ENCODE measurements at regions not wholly inside any gene's neighbourhood (a gene's known extent, or its start where the extent isn't known, plus 50 kb on each side); places are given as distances from the start of the nearest gene placed in this dataset.

DNA sequence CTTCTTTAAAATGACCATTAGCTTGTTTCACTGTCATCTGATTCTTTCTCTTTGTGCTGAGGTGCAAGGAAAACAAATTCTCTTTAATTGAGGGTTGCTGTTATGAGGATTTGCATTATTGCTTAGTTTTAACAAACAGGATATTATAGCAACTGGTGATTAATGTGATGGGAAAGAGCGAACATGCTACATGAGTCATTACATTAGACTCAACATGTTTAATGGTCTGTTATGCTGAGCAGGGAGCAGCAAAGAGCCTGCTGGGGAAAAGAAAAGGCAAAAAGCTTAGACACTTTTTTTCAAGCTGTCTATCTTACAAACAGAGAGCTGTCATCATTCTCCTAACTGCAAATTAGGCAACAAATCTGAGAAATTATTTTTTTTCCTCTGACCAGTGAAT lies 230.5 kb upstream of the LCORL start:
- no peaks in the 10 kb centered on the region for H3F3A ChIP-seq (ENCODE audit: insufficient read depth)
- no peak overlapping the region for H3K4me3 ChIP-seq (ENCODE audit: insufficient read depth, low read length, poor library complexity, severe bottlenecking)
- H3K9me3 ChIP-seq (ENCODE audit: insufficient read depth, low read length), result no peaks in the 10 kb centered on the region
- H3K79me2 ChIP-seq (ENCODE audit: insufficient read depth, low read length), result no peaks in the 10 kb centered on the region
- no peak overlapping the region for H3K4me2 ChIP-seq (ENCODE audit: low read depth, low read length, poor library complexity, severe bottlenecking)
- H3K27ac ChIP-seq (ENCODE audit: low read depth, low read length), result no peak overlapping the region
- TF ChIP-seq, protein P1, sequence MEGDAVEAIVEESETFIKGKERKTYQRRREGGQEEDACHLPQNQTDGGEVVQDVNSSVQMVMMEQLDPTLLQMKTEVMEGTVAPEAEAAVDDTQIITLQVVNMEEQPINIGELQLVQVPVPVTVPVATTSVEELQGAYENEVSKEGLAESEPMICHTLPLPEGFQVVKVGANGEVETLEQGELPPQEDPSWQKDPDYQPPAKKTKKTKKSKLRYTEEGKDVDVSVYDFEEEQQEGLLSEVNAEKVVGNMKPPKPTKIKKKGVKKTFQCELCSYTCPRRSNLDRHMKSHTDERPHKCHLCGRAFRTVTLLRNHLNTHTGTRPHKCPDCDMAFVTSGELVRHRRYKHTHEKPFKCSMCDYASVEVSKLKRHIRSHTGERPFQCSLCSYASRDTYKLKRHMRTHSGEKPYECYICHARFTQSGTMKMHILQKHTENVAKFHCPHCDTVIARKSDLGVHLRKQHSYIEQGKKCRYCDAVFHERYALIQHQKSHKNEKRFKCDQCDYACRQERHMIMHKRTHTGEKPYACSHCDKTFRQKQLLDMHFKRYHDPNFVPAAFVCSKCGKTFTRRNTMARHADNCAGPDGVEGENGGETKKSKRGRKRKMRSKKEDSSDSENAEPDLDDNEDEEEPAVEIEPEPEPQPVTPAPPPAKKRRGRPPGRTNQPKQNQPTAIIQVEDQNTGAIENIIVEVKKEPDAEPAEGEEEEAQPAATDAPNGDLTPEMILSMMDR (IDR thresholded peaks at IDR 0.05; ENCODE audit: insufficient read depth, low read length, poor library complexity, severe bottlenecking), result no peak
- TF ChIP-seq EZH2phosphoT487 (conservative IDR thresholded peaks at IDR 0.05; ENCODE audit: low read length), result no peak
- no peaks in the 10 kb centered on the region for H4K20me1 ChIP-seq (ENCODE audit: low read depth, low read length)
- no peak overlapping the region for H2AFZ ChIP-seq (ENCODE audit: low read depth, low read length, severe bottlenecking)
- H3K27me3 ChIP-seq (ENCODE audit: low read length), result no peaks in the 10 kb centered on the region
- no peak overlapping the region for H3K9ac ChIP-seq (ENCODE audit: low read length)
- no peaks in the 10 kb centered on the region for H3K36me3 ChIP-seq (ENCODE audit: low read length)
- H3K9me2 ChIP-seq (replicated peaks; ENCODE audit: insufficient read depth, low read length), result no peaks in the 10 kb centered on the region

DNA sequence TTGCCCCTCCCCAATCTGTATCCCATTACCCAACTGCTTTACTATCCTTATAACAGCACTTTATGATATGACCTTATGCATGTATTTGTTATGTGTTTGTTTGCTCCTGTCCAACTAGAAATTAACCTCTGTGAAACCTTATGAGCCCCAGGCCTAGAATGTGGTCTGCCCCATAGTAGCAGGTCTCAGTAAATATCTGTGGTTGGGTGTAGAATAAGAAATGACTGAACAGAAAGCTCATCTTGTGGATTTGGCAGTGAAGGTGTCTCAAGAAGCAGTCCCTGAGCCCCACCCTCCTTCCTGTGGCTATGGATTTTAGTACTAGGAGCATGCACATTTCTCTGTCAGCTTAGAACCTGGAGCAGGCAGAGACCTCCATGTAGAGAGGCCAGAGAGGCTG lies 229.0 kb upstream of the LCORL start:
- no peaks in the 10 kb centered on the region for H3F3A ChIP-seq (ENCODE audit: insufficient read depth)
- no peak overlapping the region for H3K4me3 ChIP-seq (ENCODE audit: insufficient read depth, low read length, poor library complexity, severe bottlenecking)
- no peaks in the 10 kb centered on the region for H4K20me1 ChIP-seq (ENCODE audit: low read depth, low read length)
- H3K4me2 ChIP-seq (ENCODE audit: low read depth, low read length, poor library complexity, severe bottlenecking), result no peak overlapping the region
- H3K27ac ChIP-seq (ENCODE audit: low read depth, low read length), result no peak overlapping the region
- H3K27me3 ChIP-seq (ENCODE audit: low read length), result no peaks in the 10 kb centered on the region
- no peak overlapping the region for H3K9ac ChIP-seq (ENCODE audit: low read length)
- no peak overlapping the region for H2AFZ ChIP-seq (ENCODE audit: low read depth, low read length, severe bottlenecking)
- H3K79me2 ChIP-seq (ENCODE audit: insufficient read depth, low read length), result no peaks in the 10 kb centered on the region
- no peaks in the 10 kb centered on the region for H3K9me3 ChIP-seq (ENCODE audit: insufficient read depth, low read length)
- TF ChIP-seq, protein P1 (IDR thresholded peaks at IDR 0.05; ENCODE audit: insufficient read depth, low read length, poor library complexity, severe bottlenecking), result no peak
- no peak for TF ChIP-seq EZH2phosphoT487 (conservative IDR thresholded peaks at IDR 0.05; ENCODE audit: low read length)
- H3K36me3 ChIP-seq (ENCODE audit: low read length), result no peaks in the 10 kb centered on the region
- H3K9me2 ChIP-seq (replicated peaks; ENCODE audit: insufficient read depth, low read length), result no peaks in the 10 kb centered on the region

DNA sequence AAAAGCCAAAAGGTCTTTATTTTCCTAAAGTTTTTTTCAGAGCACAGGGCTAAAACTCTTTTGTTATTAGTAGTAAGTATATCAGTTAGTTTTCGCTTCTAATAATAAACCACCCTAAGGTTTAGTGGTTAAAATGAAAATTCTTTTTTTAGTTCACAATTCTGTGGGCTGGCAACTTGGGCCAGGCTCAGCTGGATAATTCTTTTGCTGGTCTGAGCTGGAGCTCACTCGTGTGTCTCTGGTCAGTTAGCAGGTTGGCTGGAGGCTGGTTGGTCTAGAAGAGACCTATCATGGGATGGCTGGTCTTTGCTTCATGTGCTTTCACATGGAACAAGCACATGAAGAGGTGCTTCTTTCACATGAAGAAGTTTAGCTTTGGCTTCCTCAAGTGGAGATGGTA lies 227.1 kb upstream of the LCORL start:
- no peaks in the 10 kb centered on the region for H3K36me3 ChIP-seq (ENCODE audit: low read length)
- H3K27ac ChIP-seq (ENCODE audit: low read depth, low read length), result no peak overlapping the region

More for the DNA sequence above, 227.1 kb upstream of the LCORL start:
- no peaks in the 10 kb centered on the region for H3K9me3 ChIP-seq (ENCODE audit: insufficient read depth, low read length)
- H3K27me3 ChIP-seq (ENCODE audit: low read length), result no peaks in the 10 kb centered on the region
- no peaks in the 10 kb centered on the region for H4K20me1 ChIP-seq (ENCODE audit: low read depth, low read length)
- no peak overlapping the region for H2AFZ ChIP-seq (ENCODE audit: low read depth, low read length, severe bottlenecking)
- no peak overlapping the region for H3K4me3 ChIP-seq (ENCODE audit: insufficient read depth, low read length, poor library complexity, severe bottlenecking)
- TF ChIP-seq, protein P1 (IDR thresholded peaks at IDR 0.05; ENCODE audit: insufficient read depth, low read length, poor library complexity, severe bottlenecking), result no peak
- no peak for TF ChIP-seq EZH2phosphoT487 (conservative IDR thresholded peaks at IDR 0.05; ENCODE audit: low read length)
- H3K9ac ChIP-seq (ENCODE audit: low read length), result no peak overlapping the region
- H3K79me2 ChIP-seq (ENCODE audit: insufficient read depth, low read length), result no peaks in the 10 kb centered on the region
- H3K9me2 ChIP-seq (replicated peaks; ENCODE audit: insufficient read depth, low read length), result no peaks in the 10 kb centered on the region
- H3K4me2 ChIP-seq (ENCODE audit: low read depth, low read length, poor library complexity, severe bottlenecking), result no peak overlapping the region
- H3F3A ChIP-seq (ENCODE audit: insufficient read depth), result no peaks in the 10 kb centered on the region

All from SU-DHL-6 (cell line).